HG02885 (cell line): ENCODE measurements at regions not wholly inside any gene's neighbourhood (a gene's known extent, or its start where the extent isn't known, plus 50 kb on each side); places are given as distances from the start of the nearest gene placed in this dataset.
"Not testable (repeated sequence)": the region's sequence is repeated elsewhere in the genome, so short reads cannot be mapped to it uniquely, and the experiment has no call there.

Experiments
- ATAC-seq: cut with Tn5 transposase; IDR thresholded peaks from one replicate; pipeline ENCODE4 v1.9.1; 2021; ENCODE audit warnings: mild to moderate bottlenecking; ENCODE audit not compliant: unreplicated experiment, poor library complexity

GRCh38 chr3:117056946-117057345 is 347.4 kb downstream of the TUSC7 start:
- not testable (repeated sequence) for ATAC-seq

- ATAC-seq = no peak
These were observed 349.7 kb downstream of the TUSC7 start for GRCh38 chr3:117059067-117059955.

- ATAC-seq = no peak
These were observed 350.3 kb downstream of the TUSC7 start for GRCh38 chr3:117059956-117060270.

GRCh38 chr3:117063930-117064329 is 354.4 kb downstream of the TUSC7 start:
- no peak for ATAC-seq

- ATAC-seq = no peak
These were observed 358.7 kb downstream of the TUSC7 start for GRCh38 chr3:117068301-117068700.

- no peak for ATAC-seq
These were observed 365.2 kb downstream of the TUSC7 start for GRCh38 chr3:117074826-117075225.

- ATAC-seq = no peak
These were observed 370.4 kb downstream of the TUSC7 start for GRCh38 chr3:117079997-117080396.

- no peak for ATAC-seq
These were observed 371.3 kb downstream of the TUSC7 start for GRCh38 chr3:117080872-117081271.

- ATAC-seq = no peak
These were observed 374.7 kb downstream of the TUSC7 start for GRCh38 chr3:117084277-117084676.

- ATAC-seq = no peak
These were observed 375.2 kb downstream of the TUSC7 start for GRCh38 chr3:117084739-117085270.

- no peak for ATAC-seq
These were observed 382.1 kb downstream of the TUSC7 start for GRCh38 chr3:117091676-117092075.

- no peak for ATAC-seq
These were observed 387.0 kb downstream of the TUSC7 start for GRCh38 chr3:117096549-117096948.

- ATAC-seq = no peak
These were observed 387.8 kb downstream of the TUSC7 start for GRCh38 chr3:117097351-117097750.

GRCh38 chr3:117101697-117102096 is 392.1 kb downstream of the TUSC7 start:
- no peak for ATAC-seq

GRCh38 chr3:117102426-117102825 is 392.8 kb downstream of the TUSC7 start:
- no peak for ATAC-seq

GRCh38 chr3:117103675-117104074 is 394.1 kb downstream of the TUSC7 start:
- no peak for ATAC-seq

GRCh38 chr3:117104381-117104780 is 394.8 kb downstream of the TUSC7 start:
- ATAC-seq = no peak

- ATAC-seq = no peak
These were observed 395.2 kb downstream of the TUSC7 start for GRCh38 chr3:117104792-117105191.

GRCh38 chr3:117105686-117106085 is 396.1 kb downstream of the TUSC7 start:
- no peak for ATAC-seq

- ATAC-seq = no peak
These were observed 396.8 kb downstream of the TUSC7 start for GRCh38 chr3:117106396-117106795.

- no peak for ATAC-seq
These were observed 398.4 kb downstream of the TUSC7 start for GRCh38 chr3:117107946-117108345.

- ATAC-seq = no peak
These were observed 399.6 kb downstream of the TUSC7 start for GRCh38 chr3:117109178-117109577.
